ENCODE measurements at regions not wholly inside any gene's neighbourhood (a gene's known extent, or its start where the extent isn't known, plus 50 kb on each side); places are given as distances from the start of the nearest gene placed in this dataset.

GRCh38 chr5:6076341-6077239 is 301.8 kb downstream of the MED10 start:
- no peak overlapping the region for H3K56ac ChIP-seq (replicated peaks; ENCODE audit: insufficient read length, low read depth, low read length)
- no peaks in the 10 kb centered on the region for H3K36me3 ChIP-seq (ENCODE audit: control insufficient read depth in 2 of 4, insufficient read depth in 4 of 4, low read length in 3 of 4)
- H2BK120ac ChIP-seq (replicated peaks; ENCODE audit: low read depth, low read length): no peak overlapping the region
- FAIRE-seq (no peak), DNase-seq (ENCODE audit: low read depth in 1 of 2, low spot score in 2 of 2) (no peak)
- no peak overlapping the region for H2BK5ac ChIP-seq (ENCODE audit: low read depth, low read length)
- H3K23me2 ChIP-seq (ENCODE audit: low read depth, low read length): no peaks in the 10 kb centered on the region
- no peak overlapping the region for H3K9ac ChIP-seq (replicated peaks in 1 of 4; ENCODE audit: extremely low read depth in 1 of 4, low read depth in 3 of 4, low read length in 3 of 4)
- H2BK20ac ChIP-seq (ENCODE audit: low read length): no peak overlapping the region
- no peak overlapping the region for H3K4ac ChIP-seq (replicated peaks; ENCODE audit: insufficient read length, low read depth, low read length)
- H3K14ac ChIP-seq (ENCODE audit: insufficient read length): no peak overlapping the region
- H2AFZ ChIP-seq (ENCODE audit: low read length): no peak overlapping the region
- no peak overlapping the region for H4K91ac ChIP-seq (replicated peaks; ENCODE audit: insufficient read length, low read length)
- no peak overlapping the region for H3K4me2 ChIP-seq (ENCODE audit: insufficient read depth in 1 of 2, low read depth in 2 of 2, low read length in 2 of 2)
- H3K4me3 ChIP-seq (ENCODE audit: extremely low read depth in 1 of 4, insufficient read depth in 2 of 4, low read depth in 3 of 4, low read length in 4 of 4): no peak overlapping the region
- no peak overlapping the region; the same call in 1 of the 2 replicates for H2AK5ac ChIP-seq (ENCODE audit: low read depth, low read length)
- H4K5ac ChIP-seq (ENCODE audit: insufficient read length, low read depth, low read length): no peak overlapping the region
- ChIA-PET CTCF (ENCODE audit: partially characterized antibody) (no interaction called here), POLR2A (ENCODE audit: partially characterized antibody) (no interaction called here)
- no peak overlapping the region for H2BK15ac ChIP-seq (ENCODE audit: low read length)
- 0 out of 2 replicates have a peak, but pooled peaks cover 2% of the 10 kb centered on the region for H3K79me1 ChIP-seq (ENCODE audit: low read depth, low read length)
- no peaks in the 10 kb centered on the region for H3K4me1 ChIP-seq (replicated peaks in 1 of 4; ENCODE audit: control insufficient read depth in 3 of 4, insufficient read depth in 4 of 4, low read length in 3 of 4)
- H4K20me1 ChIP-seq (replicated peaks in 1 of 2; ENCODE audit: control insufficient read depth in 1 of 2, insufficient read depth in 2 of 2, low read length in 2 of 2): peaks cover 0 to 3% of the 10 kb centered on the region in 2 experiments
- no peaks in the 10 kb centered on the region for H3K27me3 ChIP-seq (replicated peaks in 1 of 4; ENCODE audit: control insufficient read depth in 3 of 4, extremely low read depth in 1 of 4, insufficient read depth in 3 of 4, low read length in 3 of 4)
- H3K79me2 ChIP-seq (ENCODE audit: control insufficient read depth in 1 of 2, insufficient read depth in 2 of 2, low read length in 2 of 2): no peaks in the 10 kb centered on the region
- H3K9me3 ChIP-seq (ENCODE audit: insufficient read depth in 2 of 2, low read depth in 1 of 2, low read length in 1 of 2): no peaks in the 10 kb centered on the region
- TF ChIP-seq, protein P1, sequence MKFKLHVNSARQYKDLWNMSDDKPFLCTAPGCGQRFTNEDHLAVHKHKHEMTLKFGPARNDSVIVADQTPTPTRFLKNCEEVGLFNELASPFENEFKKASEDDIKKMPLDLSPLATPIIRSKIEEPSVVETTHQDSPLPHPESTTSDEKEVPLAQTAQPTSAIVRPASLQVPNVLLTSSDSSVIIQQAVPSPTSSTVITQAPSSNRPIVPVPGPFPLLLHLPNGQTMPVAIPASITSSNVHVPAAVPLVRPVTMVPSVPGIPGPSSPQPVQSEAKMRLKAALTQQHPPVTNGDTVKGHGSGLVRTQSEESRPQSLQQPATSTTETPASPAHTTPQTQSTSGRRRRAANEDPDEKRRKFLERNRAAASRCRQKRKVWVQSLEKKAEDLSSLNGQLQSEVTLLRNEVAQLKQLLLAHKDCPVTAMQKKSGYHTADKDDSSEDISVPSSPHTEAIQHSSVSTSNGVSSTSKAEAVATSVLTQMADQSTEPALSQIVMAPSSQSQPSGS (IDR thresholded peaks at IDR 0.05; ENCODE audit: low read length): no peak
- TF ChIP-seq CTBP2 (IDR thresholded peaks at IDR 0.05; ENCODE audit: borderline replicate concordance, insufficient read depth, insufficient read length, low read length) (no peak), SP4 (IDR thresholded peaks at IDR 0.05; ENCODE audit: low read length) (no peak)
- no peak overlapping the region for H4K8ac ChIP-seq (ENCODE audit: extremely low read depth, insufficient read depth, low read length)
- H2BK12ac ChIP-seq (ENCODE audit: low read depth, low read length): no peak overlapping the region
- no peak overlapping the region for H3K18ac ChIP-seq (ENCODE audit: extremely low read depth, low read length)
- H3K27ac ChIP-seq (ENCODE audit: low read depth, low read length): no peak overlapping the region
- WGBS, 2 experiments (ENCODE audit: extremely low coverage in 1 of 2, insufficient coverage in 1 of 2, insufficient read length in 1 of 2, insufficient replicate concordance in 2 of 2, low coverage in 1 of 2, low lambda C conversion rate in 2 of 2, missing lambda C conversion rate in 1 of 2): 97% methylated on average over 7 of the region's 7 CpGs; no CpG with 5 or more reads in 1 of the 2 experiments
- no peak overlapping the region for H3K23ac ChIP-seq (ENCODE audit: insufficient read length)

Measured in H1 (cell line).